ENCODE measurements at regions not wholly inside any gene's neighbourhood (a gene's known extent, or its start where the extent isn't known, plus 50 kb on each side); places are given as distances from the start of the nearest gene placed in this dataset.

DNA sequence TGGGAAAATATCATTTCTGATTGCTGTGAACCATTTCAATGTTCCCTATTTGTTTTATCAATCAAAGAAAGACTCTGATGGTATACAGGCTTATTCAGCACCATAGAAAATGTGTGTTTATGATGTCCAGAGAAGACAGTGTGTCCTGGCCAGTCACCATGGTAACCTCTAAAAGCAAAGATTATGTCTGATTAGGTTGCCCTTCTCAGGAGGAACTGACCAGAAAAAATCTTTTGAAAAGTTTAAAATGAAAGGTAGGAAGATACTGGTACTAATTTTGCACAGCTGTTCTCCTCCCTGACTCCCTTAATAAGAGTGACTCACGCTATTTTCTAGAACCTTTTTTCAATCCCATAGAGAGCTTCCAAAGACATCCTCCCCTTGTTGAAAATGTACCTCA, 391.8 kb upstream of the DCN start:
- Mint-ChIP-seq H3K4me3 (no peak overlapping the region), H3K4me1 (peaks cover 4% of the 10 kb centered on the region), H3K9me3 (ENCODE audit: insufficient read depth) (no peaks in the 10 kb centered on the region), H3K27ac (no peak overlapping the region), H3K27me3 (peaks cover 28% of the 10 kb centered on the region)
- peaks cover 0 to 3% (median 0%) of the 10 kb centered on the region in 4 experiments for H3K27me3 ChIP-seq (replicated peaks in 1 of 4; ENCODE audit: control extremely low read depth in 1 of 4, control insufficient read depth in 3 of 4, insufficient read depth in 4 of 4, low read length in 3 of 4)
- ChIA-PET CTCF (interaction anchor here (1.0 to 2.3 kb wide), 2 partner anchors 13 to 1075 kb away, joined by 3 to 9 read pairs; no protein-coding TSS in a partner anchor), POLR2A (no interaction called here)
- no peak overlapping the region for H2AFZ ChIP-seq (ENCODE audit: insufficient read depth, low read depth, low read length, poor library complexity, severe bottlenecking)
- no peaks in the 10 kb centered on the region for H3K9me3 ChIP-seq (ENCODE audit: control extremely low read depth in 1 of 3, control insufficient read depth in 2 of 3, insufficient read depth in 1 of 3, low read length in 2 of 3)
- H3K4me1 ChIP-seq (ENCODE audit: control insufficient read depth in 2 of 2, insufficient read depth in 2 of 2, low read length in 2 of 2) = peaks cover 0 to 5% of the 10 kb centered on the region in 2 donors
- ATAC-seq (ENCODE audit: low read depth) (no peak), DNase-seq (no peak)
- H3K36me3 ChIP-seq (replicated peaks in 1 of 2; ENCODE audit: control extremely low read depth in 1 of 2, control insufficient read depth in 1 of 2, extremely low read depth in 1 of 2, insufficient read depth in 2 of 2, low read length in 1 of 2) = no peaks in the 10 kb centered on the region
- intact Hi-C loops (cut with micrococcal nuclease) = no loop called here
- H3K27ac ChIP-seq (ENCODE audit: low read length in 2 of 2) = no peak overlapping the region
- H4K20me1 ChIP-seq (ENCODE audit: control insufficient read depth, insufficient read depth, low read length, poor library complexity, severe bottlenecking) = no peaks in the 10 kb centered on the region
- H3K9ac ChIP-seq (ENCODE audit: low read length) = no peak overlapping the region
- TF ChIP-seq, protein P1, sequence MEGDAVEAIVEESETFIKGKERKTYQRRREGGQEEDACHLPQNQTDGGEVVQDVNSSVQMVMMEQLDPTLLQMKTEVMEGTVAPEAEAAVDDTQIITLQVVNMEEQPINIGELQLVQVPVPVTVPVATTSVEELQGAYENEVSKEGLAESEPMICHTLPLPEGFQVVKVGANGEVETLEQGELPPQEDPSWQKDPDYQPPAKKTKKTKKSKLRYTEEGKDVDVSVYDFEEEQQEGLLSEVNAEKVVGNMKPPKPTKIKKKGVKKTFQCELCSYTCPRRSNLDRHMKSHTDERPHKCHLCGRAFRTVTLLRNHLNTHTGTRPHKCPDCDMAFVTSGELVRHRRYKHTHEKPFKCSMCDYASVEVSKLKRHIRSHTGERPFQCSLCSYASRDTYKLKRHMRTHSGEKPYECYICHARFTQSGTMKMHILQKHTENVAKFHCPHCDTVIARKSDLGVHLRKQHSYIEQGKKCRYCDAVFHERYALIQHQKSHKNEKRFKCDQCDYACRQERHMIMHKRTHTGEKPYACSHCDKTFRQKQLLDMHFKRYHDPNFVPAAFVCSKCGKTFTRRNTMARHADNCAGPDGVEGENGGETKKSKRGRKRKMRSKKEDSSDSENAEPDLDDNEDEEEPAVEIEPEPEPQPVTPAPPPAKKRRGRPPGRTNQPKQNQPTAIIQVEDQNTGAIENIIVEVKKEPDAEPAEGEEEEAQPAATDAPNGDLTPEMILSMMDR (IDR thresholded peaks at IDR 0.05) = no peak
- TF ChIP-seq EZH2 (IDR thresholded peaks at IDR 0.05; ENCODE audit: borderline replicate concordance, insufficient read depth, low read depth, low read length, poor library complexity, severe bottlenecking) = no peak
- H3K4me2 ChIP-seq (replicated peaks; ENCODE audit: low read depth, low read length, poor library complexity, severe bottlenecking) = no peak overlapping the region
- WGBS (ENCODE audit: insufficient coverage) = 100% methylated on average over 1 of the region's 1 CpG
- no peaks in the 10 kb centered on the region for H3K79me2 ChIP-seq (ENCODE audit: control insufficient read depth, insufficient read depth, low read length)
- H3K4me3 ChIP-seq (ENCODE audit: control extremely low read depth in 1 of 5, extremely low read depth in 1 of 5, insufficient read depth in 1 of 5, low read depth in 2 of 5, low read length in 4 of 5) = no peak overlapping the region

DNA sequence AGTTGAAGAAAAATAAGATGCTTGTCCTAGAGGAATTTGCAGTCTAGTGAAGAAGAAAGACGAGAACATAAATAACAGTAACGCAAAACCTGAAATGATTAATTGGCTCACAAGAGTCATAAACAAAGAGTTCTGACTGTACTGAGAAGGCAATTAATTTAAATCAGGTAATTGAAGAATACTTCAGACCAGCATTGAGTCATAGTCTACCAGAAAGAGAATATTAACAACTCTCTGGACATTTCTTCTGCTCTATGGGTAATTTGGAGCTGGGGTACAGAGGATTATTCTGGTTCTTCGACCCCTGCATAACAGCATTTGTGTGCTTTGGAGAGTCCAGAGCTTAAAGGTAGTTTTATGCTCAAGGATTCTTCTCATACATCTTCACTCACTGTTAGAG, 390.3 kb upstream of the DCN start:
- no peaks in the 10 kb centered on the region for H3K36me3 ChIP-seq (replicated peaks in 1 of 2; ENCODE audit: control extremely low read depth in 1 of 2, control insufficient read depth in 1 of 2, extremely low read depth in 1 of 2, insufficient read depth in 2 of 2, low read length in 1 of 2)

More for the DNA sequence above, 390.3 kb upstream of the DCN start:
- POLR2A ChIA-PET = no interaction called here
- peaks cover 0 to 5% of the 10 kb centered on the region in 2 donors for H3K4me1 ChIP-seq (ENCODE audit: control insufficient read depth in 2 of 2, insufficient read depth in 2 of 2, low read length in 2 of 2)
- no peak overlapping the region for H3K4me2 ChIP-seq (replicated peaks; ENCODE audit: low read depth, low read length, poor library complexity, severe bottlenecking)
- Mint-ChIP-seq H3K9me3 (ENCODE audit: insufficient read depth) (no peaks in the 10 kb centered on the region), H3K27me3 (peaks cover 27% of the 10 kb centered on the region), H3K4me3 (no peak overlapping the region), H3K4me1 (peaks cover 4% of the 10 kb centered on the region), H3K27ac (no peak overlapping the region)
- ATAC-seq (ENCODE audit: low read depth) (no peak), DNase-seq (no peak)
- CTCF ChIA-PET = no interaction called here
- no peak for TF ChIP-seq EZH2 (IDR thresholded peaks at IDR 0.05; ENCODE audit: borderline replicate concordance, insufficient read depth, low read depth, low read length, poor library complexity, severe bottlenecking)
- TF ChIP-seq, protein P1 (IDR thresholded peaks at IDR 0.05) = no peak
- no peak overlapping the region for H3K27ac ChIP-seq (ENCODE audit: low read length in 2 of 2)
- WGBS (ENCODE audit: insufficient coverage) = 93% methylated on average over 2 of the region's 3 CpGs
- no peaks in the 10 kb centered on the region for H3K9me3 ChIP-seq (ENCODE audit: control extremely low read depth in 1 of 3, control insufficient read depth in 2 of 3, insufficient read depth in 1 of 3, low read length in 2 of 3)
- H3K4me3 ChIP-seq (ENCODE audit: control extremely low read depth in 1 of 5, extremely low read depth in 1 of 5, insufficient read depth in 1 of 5, low read depth in 2 of 5, low read length in 4 of 5) = no peak overlapping the region
- H3K9ac ChIP-seq (ENCODE audit: low read length) = no peak overlapping the region
- no peak overlapping the region for H2AFZ ChIP-seq (ENCODE audit: insufficient read depth, low read depth, low read length, poor library complexity, severe bottlenecking)
- H4K20me1 ChIP-seq (ENCODE audit: control insufficient read depth, insufficient read depth, low read length, poor library complexity, severe bottlenecking) = no peaks in the 10 kb centered on the region
- intact Hi-C loops (cut with micrococcal nuclease) = no loop called here
- H3K27me3 ChIP-seq (replicated peaks in 1 of 4; ENCODE audit: control extremely low read depth in 1 of 4, control insufficient read depth in 3 of 4, insufficient read depth in 4 of 4, low read length in 3 of 4) = peaks cover 0 to 3% (median 0%) of the 10 kb centered on the region in 4 experiments
- H3K79me2 ChIP-seq (ENCODE audit: control insufficient read depth, insufficient read depth, low read length) = no peaks in the 10 kb centered on the region
